ENCODE measurements at regions not wholly inside any gene's neighbourhood (a gene's known extent, or its start where the extent isn't known, plus 50 kb on each side); places are given as distances from the start of the nearest gene placed in this dataset.
A peak's percentile ranks its signal among the peaks of the same experiment; 100 is the strongest.

GRCh38 chr6:21648475-21649050, 55.0 kb downstream of the SOX4 start:
- Histone ChIP-seq H3K36me3 (replicated peaks; ENCODE audit: control insufficient read depth, insufficient read depth, low read length) (no peaks in the 10 kb centered on the region), H3K4me3 (ENCODE audit: insufficient read depth, low read depth, low read length) (no peak overlapping the region), H3K27me3 (ENCODE audit: control insufficient read depth, insufficient read depth, low read length) (no peaks in the 10 kb centered on the region)
- no peak for DNase-seq

- H3K36me3 ChIP-seq (replicated peaks; ENCODE audit: control insufficient read depth, insufficient read depth, low read length) = no peaks in the 10 kb centered on the region
- H3K4me3 ChIP-seq (ENCODE audit: insufficient read depth, low read depth, low read length) = no peak overlapping the region
- DNase-seq = no peak
- H3K27me3 ChIP-seq (ENCODE audit: control insufficient read depth, insufficient read depth, low read length) = no peaks in the 10 kb centered on the region
Observed at GRCh38 chr6:21653323-21653722, 59.8 kb downstream of the SOX4 start.

- Histone ChIP-seq H3K36me3 (replicated peaks; ENCODE audit: control insufficient read depth, insufficient read depth, low read length) (no peaks in the 10 kb centered on the region), H3K27me3 (ENCODE audit: control insufficient read depth, insufficient read depth, low read length) (no peaks in the 10 kb centered on the region), H3K4me3 (ENCODE audit: insufficient read depth, low read depth, low read length) (no peak overlapping the region)
- peak; percentile 41 for DNase-seq
Observed at GRCh38 chr6:21653905-21654304, 60.4 kb downstream of the SOX4 start.

GRCh38 chr6:21654361-21654760, 60.8 kb downstream of the SOX4 start:
- DNase-seq = no peak
- H3K27me3 ChIP-seq (ENCODE audit: control insufficient read depth, insufficient read depth, low read length) = no peaks in the 10 kb centered on the region
- no peak overlapping the region for H3K4me3 ChIP-seq (ENCODE audit: insufficient read depth, low read depth, low read length)
- H3K36me3 ChIP-seq (replicated peaks; ENCODE audit: control insufficient read depth, insufficient read depth, low read length) = no peaks in the 10 kb centered on the region

- no peak for DNase-seq
- Histone ChIP-seq H3K27me3 (ENCODE audit: control insufficient read depth, insufficient read depth, low read length) (peaks cover 2% of the 10 kb centered on the region; the same call in 1 of the 2 replicates), H3K36me3 (replicated peaks; ENCODE audit: control insufficient read depth, insufficient read depth, low read length) (no peaks in the 10 kb centered on the region; the same call in 1 of the 2 replicates), H3K4me3 (ENCODE audit: insufficient read depth, low read depth, low read length) (peak overlapping the region; percentile 73)
Observed at GRCh38 chr6:21663966-21664313, 70.4 kb downstream of the SOX4 start.

- Histone ChIP-seq H3K4me3 (ENCODE audit: insufficient read depth, low read depth, low read length) (peak overlapping the region; percentile 73), H3K27me3 (ENCODE audit: control insufficient read depth, insufficient read depth, low read length) (peaks cover 2% of the 10 kb centered on the region; the same call in 1 of the 2 replicates)
- peak; percentile 83 for DNase-seq
Observed at GRCh38 chr6:21664314-21665109, 71.0 kb downstream of the SOX4 start.

GRCh38 chr6:21665110-21665391, 71.5 kb downstream of the SOX4 start:
- Histone ChIP-seq H3K36me3 (replicated peaks; ENCODE audit: control insufficient read depth, insufficient read depth, low read length) (no peaks in the 10 kb centered on the region; the same call in 1 of the 2 replicates), H3K4me3 (ENCODE audit: insufficient read depth, low read depth, low read length) (peak overlapping the region; percentile 73), H3K27me3 (ENCODE audit: control insufficient read depth, insufficient read depth, low read length) (peaks cover 2% of the 10 kb centered on the region; the same call in 1 of the 2 replicates)
- DNase-seq = peak; percentile 69

More at GRCh38 chr6:21664314-21665109, 71.0 kb downstream of the SOX4 start:
- H3K36me3 ChIP-seq (replicated peaks; ENCODE audit: control insufficient read depth, insufficient read depth, low read length) = no peaks in the 10 kb centered on the region; the same call in 1 of the 2 replicates

- H3K36me3 ChIP-seq (replicated peaks; ENCODE audit: control insufficient read depth, insufficient read depth, low read length) = no peaks in the 10 kb centered on the region; the same call in 1 of the 2 replicates
- DNase-seq = peak; percentile 87
- peaks cover 2% of the 10 kb centered on the region; the same call in 1 of the 2 replicates for H3K27me3 ChIP-seq (ENCODE audit: control insufficient read depth, insufficient read depth, low read length)
- H3K4me3 ChIP-seq (ENCODE audit: insufficient read depth, low read depth, low read length) = peak overlapping the region; percentile 73
Observed at GRCh38 chr6:21665392-21666200, 72.0 kb downstream of the SOX4 start.

- no peaks in the 10 kb centered on the region; the same call in 1 of the 2 replicates for H3K36me3 ChIP-seq (replicated peaks; ENCODE audit: control insufficient read depth, insufficient read depth, low read length)
- peak overlapping the region; percentile 73 for H3K4me3 ChIP-seq (ENCODE audit: insufficient read depth, low read depth, low read length)
- peak; percentile 87 for DNase-seq
- H3K27me3 ChIP-seq (ENCODE audit: control insufficient read depth, insufficient read depth, low read length) = peaks cover 2% of the 10 kb centered on the region; the same call in 1 of the 2 replicates
Observed at GRCh38 chr6:21666201-21666691, 72.7 kb downstream of the SOX4 start.

GRCh38 chr6:21666853-21667681, 73.5 kb downstream of the SOX4 start:
- Histone ChIP-seq H3K4me3 (ENCODE audit: insufficient read depth, low read depth, low read length) (peak overlapping the region; percentile 73), H3K36me3 (replicated peaks; ENCODE audit: control insufficient read depth, insufficient read depth, low read length) (no peaks in the 10 kb centered on the region; the same call in 1 of the 2 replicates), H3K27me3 (ENCODE audit: control insufficient read depth, insufficient read depth, low read length) (peaks cover 2% of the 10 kb centered on the region; the same call in 1 of the 2 replicates)
- DNase-seq = peak; percentile 52

- Histone ChIP-seq H3K4me3 (ENCODE audit: insufficient read depth, low read depth, low read length) (peak overlapping the region; percentile 1; the same call in 1 of the 2 replicates), H3K36me3 (replicated peaks; ENCODE audit: control insufficient read depth, insufficient read depth, low read length) (no peaks in the 10 kb centered on the region; the same call in 1 of the 2 replicates)
- no peak for DNase-seq
Observed at GRCh38 chr6:21668795-21669194, 75.2 kb downstream of the SOX4 start.

GRCh38 chr6:21676769-21677168, 83.2 kb downstream of the SOX4 start:
- Histone ChIP-seq H3K36me3 (replicated peaks; ENCODE audit: control insufficient read depth, insufficient read depth, low read length) (peaks cover 3% of the 10 kb centered on the region), H3K27me3 (ENCODE audit: control insufficient read depth, insufficient read depth, low read length) (no peaks in the 10 kb centered on the region), H3K4me3 (ENCODE audit: insufficient read depth, low read depth, low read length) (no peak overlapping the region)
- DNase-seq = no peak

More at GRCh38 chr6:21668795-21669194, 75.2 kb downstream of the SOX4 start:
- H3K27me3 ChIP-seq (ENCODE audit: control insufficient read depth, insufficient read depth, low read length) = no peaks in the 10 kb centered on the region

GRCh38 chr6:21678990-21679389, 85.4 kb downstream of the SOX4 start:
- Histone ChIP-seq H3K36me3 (replicated peaks; ENCODE audit: control insufficient read depth, insufficient read depth, low read length) (peaks cover 5% of the 10 kb centered on the region), H3K27me3 (ENCODE audit: control insufficient read depth, insufficient read depth, low read length) (no peaks in the 10 kb centered on the region), H3K4me3 (ENCODE audit: insufficient read depth, low read depth, low read length) (no peak overlapping the region)
- no peak for DNase-seq
